ENCODE measurements at regions not wholly inside any gene's neighbourhood (a gene's known extent, or its start where the extent isn't known, plus 50 kb on each side); places are given as distances from the start of the nearest gene placed in this dataset.

GRCh38 chr9:129237164-129237611 is 59.1 kb upstream of the IER5L start:
- TF ChIP-seq CTCF (IDR thresholded peaks at IDR 0.05; ENCODE audit: low read depth, low read length) = no peak
- no peak for TF ChIP-seq EZH2phosphoT487 (IDR thresholded peaks at IDR 0.05; ENCODE audit: low read depth)
